IMR-90 (cell line): ENCODE measurements at regions not wholly inside any gene's neighbourhood (a gene's known extent, or its start where the extent isn't known, plus 50 kb on each side); places are given as distances from the start of the nearest gene placed in this dataset.

Experiments used
- ATAC-seq: fragments of 200-7000 bp; cut with Tn5 transposase; 2 replicates; pipeline ENCODE4 v1.9.1; 2020; ENCODE audit warnings: low read depth, mild to moderate bottlenecking, moderate library complexity
- BruUV-seq: library from RNA; stranded (reverse); fragments of 400-500 nt; replicated peaks from 2 replicates; lab custom pipeline; 2021; lab: Mats Ljungman, UMichigan
- CTCF ChIA-PET: fragments of 300-600 bp; formaldehyde crosslinking; extraction: SDS; loops from one replicate; lab custom pipeline; 2021; ENCODE audit warnings: antibody characterized with exemption; lab: Yijun Ruan, JAX
- POLR2A ChIA-PET: fragments of 300-600 bp; sonication (Branson Sonifier 250); formaldehyde crosslinking; loops from one replicate; lab custom pipeline; 2022; ENCODE audit warnings: antibody characterized with exemption; ENCODE audit not compliant: unreplicated experiment; lab: Charles Lee
- DNase-seq: peaks from one replicate; pipeline ENCODE4 v3.0.0; 2013
- H2AFZ ChIP-seq: replicated peaks from 2 replicates; pipeline ENCODE3; 2013; ENCODE audit warnings: low read length, mild to moderate bottlenecking; ENCODE audit not compliant: poor library complexity
- H2AK5ac ChIP-seq: 2 replicates; pipeline ENCODE4 v1.6.1; 2013; ENCODE audit warnings: low read depth, low read length, inconsistent platforms
- H2AK9ac ChIP-seq: replicated peaks from 2 replicates; pipeline ENCODE3; 2013; ENCODE audit warnings: mild to moderate bottlenecking, low read depth, low read length, moderate library complexity; ENCODE audit not compliant: poor library complexity
- H2BK120ac ChIP-seq: 2 replicates; pipeline ENCODE4 v1.6.1; 2013; ENCODE audit warnings: low read depth, low read length, inconsistent platforms
- H2BK15ac ChIP-seq: 3 replicates; pipeline ENCODE4 v1.6.1; 2013; ENCODE audit warnings: low read depth, low read length, inconsistent platforms
- H2BK20ac ChIP-seq: 2 replicates; pipeline ENCODE4 v1.6.1; 2013; ENCODE audit warnings: low read depth, mild to moderate bottlenecking, inconsistent platforms, low read length, moderate library complexity
- H2BK5ac ChIP-seq: 2 replicates; pipeline ENCODE4 v1.6.1; 2013; ENCODE audit warnings: mild to moderate bottlenecking, low read depth, low read length, inconsistent platforms; ENCODE audit not compliant: poor library complexity, severe bottlenecking
- H3K14ac ChIP-seq: replicated peaks from 2 replicates; pipeline ENCODE4 v1.6.1; 2013; ENCODE audit warnings: low read depth, low read length, inconsistent platforms
- H3K18ac ChIP-seq: 2 replicates; pipeline ENCODE4 v1.6.1; 2013; ENCODE audit warnings: low read depth, low read length, control low read depth
- H3K23ac ChIP-seq: 2 replicates; pipeline ENCODE4 v1.6.1; 2013; ENCODE audit warnings: low read depth, low read length, inconsistent platforms
- H3K27ac ChIP-seq: 2 replicates; pipeline ENCODE4 v1.5.1; 2013; ENCODE audit warnings: mild to moderate bottlenecking, control low read depth, low read length; ENCODE audit not compliant: insufficient read depth
- H3K27me3 ChIP-seq: 2 replicates; pipeline ENCODE4 v1.6.1; 2013; ENCODE audit warnings: low read length; ENCODE audit not compliant: control insufficient read depth, insufficient read depth
- H3K36me3 ChIP-seq: 2 replicates; pipeline ENCODE4 v1.6.1; 2013; ENCODE audit warnings: low read length, mixed read lengths; ENCODE audit not compliant: control insufficient read depth, insufficient read depth
- H3K4ac ChIP-seq: 2 replicates; pipeline ENCODE4 v1.6.1; 2013; ENCODE audit warnings: low read depth, low read length, inconsistent platforms
- H3K4me1 ChIP-seq: 2 replicates; pipeline ENCODE4 v1.6.1; 2013; ENCODE audit warnings: low read length, mixed read lengths; ENCODE audit not compliant: control insufficient read depth, insufficient read depth
- H3K4me2 ChIP-seq: 2 replicates; pipeline ENCODE4 v1.6.1; 2013; ENCODE audit warnings: low read depth, mild to moderate bottlenecking, control low read depth, low read length, moderate library complexity
- H3K4me3 ChIP-seq: 2 replicates; pipeline ENCODE4 v1.5.1; 2013; ENCODE audit warnings: low read depth, mild to moderate bottlenecking, control low read depth, low read length, moderate library complexity; ENCODE audit not compliant: insufficient read depth
- H3K56ac ChIP-seq: 2 replicates; pipeline ENCODE4 v1.6.1; 2013; ENCODE audit warnings: low read length, inconsistent platforms; ENCODE audit not compliant: insufficient read depth; ENCODE audit errors: extremely low read depth
- H3K79me1 ChIP-seq, 2 experiments: 2 replicates each; pipeline ENCODE4 v1.6.1; 2013; ENCODE audit warnings: low read length in 2 of 2, inconsistent platforms in 1 of 2, low read depth in 1 of 2
- H3K9ac ChIP-seq: 2 replicates; pipeline ENCODE4 v1.6.1; 2013; ENCODE audit warnings: low read depth, low read length, control low read depth
- H3K9me1 ChIP-seq: 2 replicates; pipeline ENCODE4 v1.6.1; 2013; ENCODE audit warnings: low read length, inconsistent platforms; ENCODE audit not compliant: insufficient read depth
- H3K9me3 ChIP-seq: 2 replicates; pipeline ENCODE4 v1.6.1; 2013; ENCODE audit warnings: low read length; ENCODE audit not compliant: control insufficient read depth, insufficient read depth
- H4K20me1 ChIP-seq: 2 replicates; pipeline ENCODE4 v1.6.1; 2013; ENCODE audit warnings: low read length, inconsistent platforms; ENCODE audit not compliant: insufficient read depth
- H4K5ac ChIP-seq: 2 replicates; pipeline ENCODE4 v1.6.1; 2013; ENCODE audit warnings: mild to moderate bottlenecking, low read depth, low read length, control low read depth
- H4K8ac ChIP-seq, 2 experiments: 2 replicates each; pipeline ENCODE4 v1.6.1; 2013; ENCODE audit warnings: low read depth in 2 of 2, low read length in 2 of 2, control low read depth in 1 of 2, inconsistent platforms in 1 of 2
- H4K91ac ChIP-seq: 2 replicates; pipeline ENCODE4 v1.6.1; 2013; ENCODE audit warnings: low read depth, low read length, inconsistent platforms; ENCODE audit not compliant: insufficient read depth
- BHLHE40 ChIP-seq: fragments of 150-350 bp; IDR thresholded peaks from 2 replicates; pipeline ENCODE4 v1.6.1; 2016; ENCODE audit warnings: mild to moderate bottlenecking, low read depth, low read length
- CEBPB ChIP-seq: IDR thresholded peaks from 2 replicates; pipeline ENCODE4 v1.6.1; 2012; ENCODE audit warnings: low read depth, low read length, improper control_type of control experiment
- CHD1 ChIP-seq: IDR thresholded peaks from 2 replicates; pipeline ENCODE4 v1.6.1; 2012; ENCODE audit warnings: low read depth, low read length, improper control_type of control experiment
- FOS ChIP-seq: fragments of 150-350 bp; IDR thresholded peaks from 2 replicates; pipeline ENCODE4 v1.6.1; 2016; ENCODE audit warnings: low read depth, low read length
- MAFK ChIP-seq: IDR thresholded peaks from 2 replicates; pipeline ENCODE4 v1.6.1; 2012; ENCODE audit warnings: low read depth, low read length, improper control_type of control experiment
- MXI1 ChIP-seq: IDR thresholded peaks from 2 replicates; pipeline ENCODE4 v1.6.1; 2012; ENCODE audit warnings: low read depth, mild to moderate bottlenecking, low read length, moderate library complexity, borderline replicate concordance
- POLR2A ChIP-seq: IDR thresholded peaks from 2 replicates; pipeline ENCODE4 v1.6.1; 2012; ENCODE audit warnings: mild to moderate bottlenecking, low read depth, low read length
- RFX5 ChIP-seq: IDR thresholded peaks from 2 replicates; pipeline ENCODE4 v1.8.0; 2012; ENCODE audit warnings: low read depth, mild to moderate bottlenecking, low read length, moderate library complexity
- WGBS, 2 experiments: methylation state at CpG; one replicate each; pipeline versions ENCODE4 v1.1.5 to v1.1.7; 2013; ENCODE audit warnings: missing lambda C conversion rate in 2 of 2; ENCODE audit not compliant: insufficient read length in 1 of 2; ENCODE audit errors: extremely low coverage in 2 of 2; 5-methylcytosine and 5-hydroxymethylcytosine counted together
- dilution Hi-C: fragments of 300-500 bp; cut with HindIII; formaldehyde crosslinking; loops from one replicate; pipeline ENCODE4 v1.14.3; 2018; ENCODE audit warnings: low sequenced_read_pairs; ENCODE audit not compliant: unreplicated experiment
- in situ Hi-C: fragments of 300-500 bp; cut with MboI; formaldehyde crosslinking; loops from 3 replicates; pipeline ENCODE4 v1.14.3; 2019; ENCODE audit warnings: low sequenced_read_pairs, inconsistent platforms, mixed read lengths
- intact Hi-C: fragments of 100-400 bp; cut with micrococcal nuclease; formaldehyde crosslinking; loops from 2 replicates; pipeline ENCODE4 v1.10.0; 2022

DNA sequence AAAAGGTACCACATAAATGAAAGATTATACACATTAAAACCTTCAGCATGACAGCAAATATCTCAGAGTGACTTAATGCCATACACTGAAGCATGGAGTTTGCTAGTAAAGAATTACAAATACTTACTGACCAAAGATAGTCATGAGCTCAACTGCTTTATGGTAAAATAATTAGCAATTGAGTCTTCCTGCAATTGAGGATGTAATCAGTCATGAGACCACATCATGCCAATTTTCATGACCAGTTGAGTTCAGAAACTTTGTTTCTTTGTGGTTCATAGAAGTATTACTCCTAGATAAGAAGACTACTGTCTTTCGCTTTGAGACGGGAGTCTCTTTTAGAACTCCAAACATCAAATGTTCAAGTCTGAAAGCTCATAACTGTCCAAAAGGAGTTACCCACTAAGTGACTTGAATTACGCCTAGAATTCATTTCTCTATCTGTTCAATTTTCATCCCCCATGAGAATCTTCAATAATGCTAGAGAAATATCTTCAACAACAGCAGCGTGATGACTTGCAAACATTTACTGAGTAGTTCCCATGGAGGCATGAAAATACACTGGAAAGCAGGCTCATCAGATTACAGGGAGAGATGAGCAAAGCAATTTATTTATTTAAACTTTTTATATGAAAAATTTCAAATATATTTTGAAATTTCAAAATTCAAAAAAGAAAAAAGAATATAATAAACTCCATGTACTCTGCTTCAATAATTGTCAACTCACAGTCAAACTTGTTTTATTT, 120.0 kb downstream of the BTG1 start:
- dilution Hi-C loops: no loop called here
- no peak overlapping the region for H3K9ac ChIP-seq
- H3K79me1 ChIP-seq: no peaks in the 10 kb centered on the region
- ATAC-seq (no peak), DNase-seq (no peak)
- no peak overlapping the region for H3K27ac ChIP-seq
- H2BK20ac ChIP-seq: no peak overlapping the region
- H3K4ac ChIP-seq: no peak overlapping the region
- no peak overlapping the region for H4K5ac ChIP-seq
- no TSS peak for BruUV-seq
- H3K9me1 ChIP-seq: no peaks in the 10 kb centered on the region
- in situ Hi-C loops: no loop called here
- H3K4me3 ChIP-seq: no peak overlapping the region
- no peak overlapping the region for H2BK15ac ChIP-seq
- no peak overlapping the region for H3K56ac ChIP-seq
- no peaks in the 10 kb centered on the region for H4K20me1 ChIP-seq
- H4K91ac ChIP-seq: no peak overlapping the region
- no peak overlapping the region for H3K18ac ChIP-seq
- H3K4me2 ChIP-seq: no peak overlapping the region
- intact Hi-C loops: no loop called here
- H2BK120ac ChIP-seq: no peak overlapping the region
- no peak overlapping the region for H2AK5ac ChIP-seq
- WGBS, 2 experiments: no CpG with 5 or more reads among the region's 4 CpGs
- H2BK5ac ChIP-seq: no peak overlapping the region
- H3K4me1 ChIP-seq: no peaks in the 10 kb centered on the region
- H3K36me3 ChIP-seq: no peaks in the 10 kb centered on the region
- H3K9me3 ChIP-seq: no peaks in the 10 kb centered on the region
- no peak overlapping the region for H2AFZ ChIP-seq
- TF ChIP-seq RFX5 (no peak), POLR2A (no peak), MAFK (no peak), FOS (no peak), CEBPB (no peak), CHD1 (no peak), MXI1 (no peak), BHLHE40 (no peak)
- no peak overlapping the region for H3K23ac ChIP-seq
- POLR2A ChIA-PET: no interaction called here
- no peaks in the 10 kb centered on the region for H3K27me3 ChIP-seq
- H2AK9ac ChIP-seq: no peak overlapping the region
- CTCF ChIA-PET: no interaction called here
- no peak overlapping the region for H3K14ac ChIP-seq
- H4K8ac ChIP-seq: no peak overlapping the region
